Mesenchymal stem cell (in vitro differentiated cells and primary cell): ENCODE measurements at regions not wholly inside any gene's neighbourhood (a gene's known extent, or its start where the extent isn't known, plus 50 kb on each side); places are given as distances from the start of the nearest gene placed in this dataset.

Experiments used
- DNase-seq: peaks from one replicate; pipeline ENCODE4 v3.0.0-alpha.2; 2013
- H2AFZ ChIP-seq: one replicate; pipeline ENCODE4 v1.6.1; 2013; ENCODE audit warnings: low read depth, mild to moderate bottlenecking, control low read depth, inconsistent platforms, low read length, moderate library complexity
- H2AK5ac ChIP-seq: 2 replicates; pipeline ENCODE4 v1.6.1; 2013; ENCODE audit warnings: low read length, moderate library complexity, mild to moderate bottlenecking, inconsistent platforms; ENCODE audit not compliant: severe bottlenecking
- H2BK120ac ChIP-seq: one replicate; pipeline ENCODE4 v1.6.1; 2013; ENCODE audit warnings: low read depth, mild to moderate bottlenecking, inconsistent platforms, low read length, moderate library complexity
- H2BK12ac ChIP-seq, 2 experiments: one replicate each; pipeline ENCODE4 v1.6.1; 2013; ENCODE audit warnings: inconsistent platforms in 2 of 2, low read length in 2 of 2, mild to moderate bottlenecking in 2 of 2, moderate library complexity in 2 of 2, control low read depth in 1 of 2
- H2BK15ac ChIP-seq: one replicate; pipeline ENCODE4 v1.6.1; 2013; ENCODE audit warnings: mild to moderate bottlenecking, low read depth, inconsistent platforms; ENCODE audit not compliant: poor library complexity, severe bottlenecking
- H2BK5ac ChIP-seq: 2 replicates; pipeline ENCODE4 v1.6.1; 2013; ENCODE audit warnings: low read depth, mild to moderate bottlenecking, low read length, control low read depth, inconsistent platforms; ENCODE audit not compliant: poor library complexity, severe bottlenecking
- H3K14ac ChIP-seq, 2 experiments: one replicate each; pipeline ENCODE4 v1.6.1; 2013; ENCODE audit warnings: inconsistent platforms in 2 of 2, low read length in 2 of 2, control low read depth in 1 of 2, mild to moderate bottlenecking in 1 of 2, moderate library complexity in 1 of 2
- H3K18ac ChIP-seq, 2 experiments: one replicate each; pipeline ENCODE4 v1.6.1; 2013; ENCODE audit warnings: inconsistent platforms in 2 of 2, low read length in 2 of 2, control low read depth in 1 of 2, low read depth in 1 of 2, mild to moderate bottlenecking in 1 of 2
- H3K23ac ChIP-seq, 2 experiments: one replicate each; pipeline ENCODE4 v1.6.1; 2013; ENCODE audit warnings: inconsistent platforms in 2 of 2, low read length in 2 of 2, mild to moderate bottlenecking in 2 of 2, moderate library complexity in 2 of 2, control low read depth in 1 of 2
- H3K27ac ChIP-seq: 2 replicates; pipeline ENCODE4 v1.5.1; 2013; ENCODE audit warnings: mild to moderate bottlenecking, moderate library complexity, low read length, control low read depth, inconsistent platforms; ENCODE audit not compliant: poor library complexity, severe bottlenecking
- H3K27me3 ChIP-seq, 2 experiments: 2 replicates each; pipeline versions ENCODE4 v1.6.1 to v1.7.0; 2013; ENCODE audit warnings: low read length in 2 of 2, mild to moderate bottlenecking in 2 of 2, moderate library complexity in 2 of 2, control low read depth in 1 of 2, inconsistent platforms in 1 of 2; ENCODE audit not compliant: control insufficient read depth in 1 of 2, insufficient read depth in 1 of 2
- H3K36me3 ChIP-seq, 2 experiments: 2 replicates each; pipeline versions ENCODE4 v1.6.1 to v1.7.0; 2013; ENCODE audit warnings: low read length in 2 of 2, control low read depth in 1 of 2, inconsistent platforms in 1 of 2, low read depth in 1 of 2, mild to moderate bottlenecking in 1 of 2; ENCODE audit not compliant: insufficient read depth in 2 of 2, control insufficient read depth in 1 of 2
- H3K4ac ChIP-seq, 2 experiments: one replicate each; pipeline ENCODE4 v1.6.1; 2013; ENCODE audit warnings: inconsistent platforms in 2 of 2, low read length in 2 of 2, mild to moderate bottlenecking in 2 of 2, moderate library complexity in 2 of 2, control low read depth in 1 of 2, low read depth in 1 of 2
- H3K4me1 ChIP-seq: 2 replicates; pipeline ENCODE4 v1.6.1; 2013; ENCODE audit warnings: low read depth, low read length, control low read depth; ENCODE audit not compliant: control insufficient read depth, insufficient read depth
- H3K4me2 ChIP-seq: 2 replicates; pipeline ENCODE4 v1.6.1; 2013; ENCODE audit warnings: low read length, mild to moderate bottlenecking, inconsistent platforms; ENCODE audit not compliant: poor library complexity, severe bottlenecking
- H3K4me3 ChIP-seq, 2 experiments: 2 replicates each; pipeline versions ENCODE4 v1.5.1 to v1.7.0; 2013; ENCODE audit warnings: low read length in 2 of 2, mild to moderate bottlenecking in 2 of 2, control low read depth in 1 of 2, low read depth in 1 of 2; ENCODE audit not compliant: insufficient read depth in 1 of 2
- H3K79me1 ChIP-seq: replicated peaks from 2 replicates; pipeline ENCODE4 v1.6.1; 2013; ENCODE audit warnings: mild to moderate bottlenecking, control low read depth, low read length, inconsistent platforms; ENCODE audit not compliant: poor library complexity, severe bottlenecking
- H3K9ac ChIP-seq: 2 replicates; pipeline ENCODE4 v1.7.0; 2013; ENCODE audit warnings: mild to moderate bottlenecking, low read length, moderate library complexity
- H3K9me3 ChIP-seq: 2 replicates; pipeline ENCODE4 v1.7.0; 2013; ENCODE audit warnings: mild to moderate bottlenecking, low read length; ENCODE audit not compliant: control insufficient read depth
- H4K8ac ChIP-seq: one replicate; pipeline ENCODE4 v1.6.1; 2013; ENCODE audit warnings: inconsistent platforms, mild to moderate bottlenecking, low read length, moderate library complexity
- H4K91ac ChIP-seq: one replicate; pipeline ENCODE4 v1.6.1; 2013; ENCODE audit warnings: mild to moderate bottlenecking, low read length, inconsistent platforms
- WGBS: methylation state at CpG from one replicate; pipeline ENCODE4 v1.1.7; 2013; ENCODE audit warnings: mixed read lengths; 5-methylcytosine and 5-hydroxymethylcytosine counted together

DNA sequence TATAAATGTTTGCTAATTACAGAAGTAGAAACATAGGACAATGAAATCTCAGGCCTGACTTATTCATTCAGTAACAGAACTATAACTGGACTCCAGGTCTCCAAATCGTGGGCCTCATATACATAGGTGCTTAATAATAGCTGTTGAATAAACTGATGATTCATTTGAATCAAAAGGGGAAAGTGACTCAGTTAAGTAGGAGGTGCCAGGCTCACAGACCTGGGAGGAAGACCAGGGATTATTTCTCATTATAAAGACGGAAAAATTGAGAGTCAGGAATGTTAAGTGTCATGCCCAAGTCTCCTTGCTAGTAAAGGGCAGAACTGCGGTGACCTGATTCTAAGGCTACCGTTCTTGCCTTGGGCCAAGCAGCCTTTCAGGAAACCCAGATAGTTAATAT lies 131.5 kb downstream of the HS3ST1 start:
- H2AFZ ChIP-seq: no peak overlapping the region

GRCh38 chr4:11293866-11294265 lies 134.8 kb downstream of the HS3ST1 start:
- Histone ChIP-seq H3K27ac (no peak overlapping the region), H3K4me1 (no peaks in the 10 kb centered on the region), H3K9me3 (no peaks in the 10 kb centered on the region), H3K18ac (no peak overlapping the region), H2BK12ac (no peak overlapping the region), H3K4ac (no peak overlapping the region), H3K23ac (no peak overlapping the region), H2BK5ac (no peak overlapping the region), H3K27me3 (no peaks in the 10 kb centered on the region), H3K14ac (no peak overlapping the region), H3K9ac (no peak overlapping the region), H3K4me3 (no peak overlapping the region), H2BK15ac (no peak overlapping the region), H3K4me2 (no peak overlapping the region), H2BK120ac (no peak overlapping the region), H2AFZ (no peak overlapping the region), H4K8ac (no peak overlapping the region), H2AK5ac (no peak overlapping the region), H3K79me1 (no peaks in the 10 kb centered on the region), H3K36me3 (no peaks in the 10 kb centered on the region), H4K91ac (no peak overlapping the region)
- WGBS: no CpG with 5 or more reads among the region's 1 CpG
- no peak for DNase-seq

More for the DNA sequence above, 131.5 kb downstream of the HS3ST1 start:
- Histone ChIP-seq H3K27ac (no peak overlapping the region), H2BK12ac (no peak overlapping the region), H3K4me1 (no peaks in the 10 kb centered on the region), H3K23ac (no peak overlapping the region), H3K4ac (no peak overlapping the region), H3K36me3 (no peaks in the 10 kb centered on the region), H3K18ac (no peak overlapping the region), H4K8ac (no peak overlapping the region), H3K4me3 (no peak overlapping the region), H2BK5ac (no peak overlapping the region), H3K9ac (no peak overlapping the region), H2BK15ac (no peak overlapping the region), H2BK120ac (no peak overlapping the region), H2AK5ac (no peak overlapping the region), H3K14ac (no peak overlapping the region), H3K27me3 (no peaks in the 10 kb centered on the region), H3K4me2 (no peak overlapping the region), H3K79me1 (no peaks in the 10 kb centered on the region), H3K9me3 (no peaks in the 10 kb centered on the region), H4K91ac (no peak overlapping the region)
- DNase-seq: no peak
- WGBS: 78% methylated on average over 4 of the region's 4 CpGs

DNA sequence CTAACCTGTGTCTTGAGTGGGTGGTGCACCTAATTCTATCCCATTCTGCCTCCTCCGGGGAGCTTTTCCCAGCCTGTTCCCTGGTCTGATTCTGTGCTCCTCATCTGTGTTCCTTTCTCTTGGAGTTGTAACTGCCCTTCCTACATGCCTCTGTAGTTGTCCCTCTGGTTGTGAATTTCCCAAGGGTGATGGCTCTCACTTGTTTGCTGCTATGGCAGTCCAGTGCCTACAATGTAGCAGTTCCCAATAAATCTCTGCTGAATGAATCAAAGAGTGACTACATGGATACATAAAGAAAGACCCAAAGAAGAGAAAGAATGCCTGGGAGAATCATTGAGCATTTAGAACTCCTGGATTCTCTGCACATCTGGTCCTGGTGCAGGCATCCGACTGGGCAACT lies 141.6 kb downstream of the HS3ST1 start:
- no peaks in the 10 kb centered on the region for H3K79me1 ChIP-seq
- H3K4me2 ChIP-seq: no peak overlapping the region
- DNase-seq: no peak
- H4K91ac ChIP-seq: no peak overlapping the region
- H3K9ac ChIP-seq: no peak overlapping the region
- H2AK5ac ChIP-seq: no peak overlapping the region
- no peak overlapping the region for H2BK5ac ChIP-seq
- WGBS: 81% methylated on average over 2 of the region's 2 CpGs
- H3K27me3 ChIP-seq: no peaks in the 10 kb centered on the region
- no peaks in the 10 kb centered on the region for H3K36me3 ChIP-seq
- H3K23ac ChIP-seq: no peak overlapping the region
- H3K4me1 ChIP-seq: no peaks in the 10 kb centered on the region
- H2BK15ac ChIP-seq: no peak overlapping the region
- no peak overlapping the region for H3K18ac ChIP-seq
- H3K9me3 ChIP-seq: no peaks in the 10 kb centered on the region
- H3K4ac ChIP-seq: no peak overlapping the region
- no peak overlapping the region for H3K27ac ChIP-seq
- no peak overlapping the region for H2AFZ ChIP-seq
- no peak overlapping the region for H3K4me3 ChIP-seq
- no peak overlapping the region for H3K14ac ChIP-seq
- H2BK12ac ChIP-seq: no peak overlapping the region
- H4K8ac ChIP-seq: no peak overlapping the region
- H2BK120ac ChIP-seq: no peak overlapping the region

GRCh38 chr4:11286533-11286932 lies 142.2 kb downstream of the HS3ST1 start:
- H3K9me3 ChIP-seq: no peaks in the 10 kb centered on the region
- no peak overlapping the region for H4K91ac ChIP-seq
- H3K79me1 ChIP-seq: no peaks in the 10 kb centered on the region
- H4K8ac ChIP-seq: no peak overlapping the region
- H2AFZ ChIP-seq: no peak overlapping the region
- no peak overlapping the region for H3K4ac ChIP-seq
- 70% methylated on average over 2 of the region's 2 CpGs for WGBS
- H3K9ac ChIP-seq: no peak overlapping the region
- H2AK5ac ChIP-seq: no peak overlapping the region
- no peak overlapping the region for H3K14ac ChIP-seq
- no peaks in the 10 kb centered on the region for H3K4me1 ChIP-seq
- H3K23ac ChIP-seq: no peak overlapping the region
- H3K4me2 ChIP-seq: no peak overlapping the region
- H3K18ac ChIP-seq: no peak overlapping the region
- DNase-seq: no peak
- no peaks in the 10 kb centered on the region for H3K36me3 ChIP-seq
- no peak overlapping the region for H3K27ac ChIP-seq
- H2BK12ac ChIP-seq: no peak overlapping the region
- no peaks in the 10 kb centered on the region for H3K27me3 ChIP-seq
- H2BK120ac ChIP-seq: no peak overlapping the region
- no peak overlapping the region for H3K4me3 ChIP-seq
- H2BK15ac ChIP-seq: no peak overlapping the region
- no peak overlapping the region for H2BK5ac ChIP-seq
